Suprapubic skin (tissue), 4 donors: ENCODE measurements at regions not wholly inside any gene's neighbourhood (a gene's known extent, or its start where the extent isn't known, plus 50 kb on each side); places are given as distances from the start of the nearest gene placed in this dataset.
"Not testable (repeated sequence)": the region's sequence is repeated elsewhere in the genome, so short reads cannot be mapped to it uniquely, and the experiment has no call there.

Experiments used
- CTCF ChIP-seq, 2 donors: fragments of 200-600 bp in 1 of 2; fragments of 450-650 bp in 1 of 2; sonication (generic) in 1 of 2; IDR thresholded peaks; one replicate each; pipeline ENCODE4 v1.5.1; 2016 to 2019; ENCODE audit warnings: antibody characterized with exemption in 2 of 2, mild to moderate bottlenecking in 1 of 2, moderate library complexity in 1 of 2
- EP300 ChIP-seq: sonication (generic); formaldehyde crosslinking; IDR thresholded peaks from one replicate; pipeline ENCODE4 v1.6.1; 2017; ENCODE audit warnings: antibody characterized with exemption
- POLR2A ChIP-seq, 2 donors: fragments of 450-650 bp; IDR thresholded peaks; one replicate each; pipeline ENCODE4 v1.6.1; 2017; ENCODE audit warnings: antibody characterized with exemption in 2 of 2, mild to moderate bottlenecking in 2 of 2, moderate library complexity in 2 of 2
- POLR2AphosphoS5 ChIP-seq, 3 donors: sonication (generic); formaldehyde crosslinking; IDR thresholded peaks; one replicate each; pipeline ENCODE4 v1.6.1; 2017; ENCODE audit warnings: antibody characterized with exemption in 3 of 3

DNA sequence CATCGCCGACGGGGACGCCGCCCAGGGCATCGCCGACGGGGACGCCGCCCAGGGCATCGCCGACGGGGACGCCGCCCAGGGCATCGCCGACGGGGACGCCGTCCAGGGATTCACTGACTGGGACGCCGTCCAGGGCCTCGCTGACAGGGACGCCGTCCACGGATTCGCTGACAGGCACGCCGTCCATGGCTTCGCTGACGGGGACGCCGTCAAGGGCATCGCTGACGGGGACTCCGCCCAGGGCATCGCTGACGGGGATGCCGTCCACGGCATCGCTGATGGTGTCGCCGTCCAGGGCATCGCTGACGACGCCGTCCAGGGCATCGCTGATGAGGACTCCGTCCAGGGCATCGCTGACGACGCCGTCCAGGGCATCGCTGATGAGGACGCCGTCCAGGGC, 947.2 kb downstream of the TUBA3C start:
- TF ChIP-seq CTCF (IDR thresholded peaks at IDR 0.05); EP300; POLR2A (IDR thresholded peaks at IDR 0.05); POLR2AphosphoS5 (IDR thresholded peaks at IDR 0.05): not testable (repeated sequence)
